Vagina (tissue), 2 donors: ENCODE measurements at regions not wholly inside any gene's neighbourhood (a gene's known extent, or its start where the extent isn't known, plus 50 kb on each side); places are given as distances from the start of the nearest gene placed in this dataset.

Experiments
- DNase-seq, 2 donors: peaks; one replicate each; pipeline ENCODE4 v3.0.0-alpha.2; 2017; ENCODE audit errors: extremely low spot score in 2 of 2
- H3K27ac ChIP-seq: fragments of 200-600 bp; sonication (generic); one replicate; pipeline ENCODE4 v1.5.1; 2019
- H3K27me3 ChIP-seq: fragments of 200-600 bp; sonication (generic); one replicate; pipeline ENCODE4 v1.5.1; 2019
- H3K36me3 ChIP-seq, 2 donors: fragments of 200-600 bp; sonication (generic); one replicate each; pipeline ENCODE4 v1.5.1; 2017 to 2019
- H3K4me1 ChIP-seq: fragments of 200-600 bp; sonication (generic); one replicate; pipeline ENCODE4 v1.5.1; 2019
- H3K4me3 ChIP-seq, 2 donors: fragments of 200-600 bp; sonication (generic); 1 replicate in 1 of 2; 2 replicates in 1 of 2; pipeline ENCODE4 v1.5.1; 2016 to 2019
- H3K9me3 ChIP-seq: fragments of 200-600 bp; sonication (generic); one replicate; pipeline ENCODE4 v1.5.1; 2019
- POLR2A ChIP-seq, 2 donors: fragments of 450-650 bp; IDR thresholded peaks; one replicate each; pipeline ENCODE4 v1.6.1; 2017; ENCODE audit warnings: antibody characterized with exemption in 2 of 2, mild to moderate bottlenecking in 2 of 2, moderate library complexity in 2 of 2
- POLR2AphosphoS5 ChIP-seq, 2 donors: sonication (generic); formaldehyde crosslinking; IDR thresholded peaks; one replicate each; pipeline ENCODE4 v1.9.0; 2017; ENCODE audit warnings: antibody characterized with exemption in 2 of 2, mild to moderate bottlenecking in 2 of 2, low read depth in 1 of 2; ENCODE audit not compliant: insufficient read depth in 1 of 2
- intact Hi-C: fragments of 100-400 bp; cut with DNase I; formaldehyde crosslinking; loops from one replicate; pipeline ENCODE4 v1.15.1; 2023
- TF ChIP-seq, protein P1 (sequence below), 3 experiments: fragments of 450-650 bp in 2 of 3; fragments of 200-600 bp in 1 of 3; sonication (generic) in 1 of 3; IDR thresholded peaks; one replicate each; pipeline ENCODE4 v1.5.1; 2017 to 2019; ENCODE audit warnings: antibody characterized with exemption in 3 of 3, mild to moderate bottlenecking in 2 of 3, moderate library complexity in 2 of 3

DNA sequence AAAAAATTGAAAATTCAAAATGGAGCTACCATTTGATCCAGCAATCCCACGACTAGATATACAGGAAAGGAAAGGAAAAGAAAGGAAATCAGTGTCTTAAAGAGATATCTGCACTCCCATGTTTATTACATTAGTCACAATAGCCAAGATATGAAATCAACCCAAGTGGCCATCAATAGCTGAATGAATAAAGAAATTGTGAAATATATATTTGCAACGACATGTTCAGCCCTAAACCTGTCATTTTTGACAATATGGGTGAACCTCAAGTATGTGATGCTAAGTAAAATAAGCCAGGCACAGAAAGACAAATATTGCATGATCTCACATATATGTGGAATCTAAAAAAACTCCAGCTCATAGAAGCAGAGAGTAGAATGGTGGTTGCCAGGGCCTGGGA lies 155.1 kb downstream of the ANXA5 start:
- intact Hi-C loops: no loop called here
- DNase-seq: no peak
- H3K9me3 ChIP-seq: no peaks in the 10 kb centered on the region
- TF ChIP-seq, protein P1, sequence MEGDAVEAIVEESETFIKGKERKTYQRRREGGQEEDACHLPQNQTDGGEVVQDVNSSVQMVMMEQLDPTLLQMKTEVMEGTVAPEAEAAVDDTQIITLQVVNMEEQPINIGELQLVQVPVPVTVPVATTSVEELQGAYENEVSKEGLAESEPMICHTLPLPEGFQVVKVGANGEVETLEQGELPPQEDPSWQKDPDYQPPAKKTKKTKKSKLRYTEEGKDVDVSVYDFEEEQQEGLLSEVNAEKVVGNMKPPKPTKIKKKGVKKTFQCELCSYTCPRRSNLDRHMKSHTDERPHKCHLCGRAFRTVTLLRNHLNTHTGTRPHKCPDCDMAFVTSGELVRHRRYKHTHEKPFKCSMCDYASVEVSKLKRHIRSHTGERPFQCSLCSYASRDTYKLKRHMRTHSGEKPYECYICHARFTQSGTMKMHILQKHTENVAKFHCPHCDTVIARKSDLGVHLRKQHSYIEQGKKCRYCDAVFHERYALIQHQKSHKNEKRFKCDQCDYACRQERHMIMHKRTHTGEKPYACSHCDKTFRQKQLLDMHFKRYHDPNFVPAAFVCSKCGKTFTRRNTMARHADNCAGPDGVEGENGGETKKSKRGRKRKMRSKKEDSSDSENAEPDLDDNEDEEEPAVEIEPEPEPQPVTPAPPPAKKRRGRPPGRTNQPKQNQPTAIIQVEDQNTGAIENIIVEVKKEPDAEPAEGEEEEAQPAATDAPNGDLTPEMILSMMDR (IDR thresholded peaks at IDR 0.05): no peak
- TF ChIP-seq POLR2A (IDR thresholded peaks at IDR 0.05) (no peak), POLR2AphosphoS5 (IDR thresholded peaks at IDR 0.05; ENCODE audit: insufficient read depth in 1 of 2, low read depth in 1 of 2) (no peak)
- no peaks in the 10 kb centered on the region for H3K27me3 ChIP-seq
- H3K27ac ChIP-seq: no peak overlapping the region
- H3K36me3 ChIP-seq: no peaks in the 10 kb centered on the region
- H3K4me1 ChIP-seq: no peaks in the 10 kb centered on the region
- no peak overlapping the region for H3K4me3 ChIP-seq

DNA sequence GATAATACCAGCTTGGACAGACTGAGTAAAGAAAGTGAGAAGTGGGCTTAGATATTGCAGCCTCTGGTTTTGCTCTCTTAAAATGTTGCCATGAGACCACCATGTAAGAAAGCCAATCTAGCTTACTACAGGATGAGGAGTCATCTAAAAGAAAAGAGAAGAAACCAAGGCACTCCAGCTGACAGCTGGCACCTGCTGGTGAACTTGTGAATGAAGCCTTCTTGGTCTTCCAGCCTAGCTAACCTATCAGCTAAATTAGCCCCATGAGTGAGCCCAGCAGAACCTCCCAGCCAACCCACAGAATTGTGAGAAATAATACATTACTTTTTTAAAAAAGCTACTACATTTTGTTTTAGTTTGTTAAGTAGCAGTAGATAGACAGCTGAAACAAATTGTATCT lies 154.5 kb upstream of the QRFPR start:
- no peaks in the 10 kb centered on the region for H3K27me3 ChIP-seq
- no peak overlapping the region for H3K4me3 ChIP-seq
- DNase-seq: no peak
- intact Hi-C loops: no loop called here
- H3K27ac ChIP-seq: no peak overlapping the region
- no peaks in the 10 kb centered on the region for H3K9me3 ChIP-seq
- no peaks in the 10 kb centered on the region for H3K36me3 ChIP-seq
- TF ChIP-seq, protein P1 (IDR thresholded peaks at IDR 0.05): no peak
- TF ChIP-seq POLR2A (IDR thresholded peaks at IDR 0.05) (no peak), POLR2AphosphoS5 (IDR thresholded peaks at IDR 0.05; ENCODE audit: insufficient read depth in 1 of 2, low read depth in 1 of 2) (no peak)
- H3K4me1 ChIP-seq: no peaks in the 10 kb centered on the region

DNA sequence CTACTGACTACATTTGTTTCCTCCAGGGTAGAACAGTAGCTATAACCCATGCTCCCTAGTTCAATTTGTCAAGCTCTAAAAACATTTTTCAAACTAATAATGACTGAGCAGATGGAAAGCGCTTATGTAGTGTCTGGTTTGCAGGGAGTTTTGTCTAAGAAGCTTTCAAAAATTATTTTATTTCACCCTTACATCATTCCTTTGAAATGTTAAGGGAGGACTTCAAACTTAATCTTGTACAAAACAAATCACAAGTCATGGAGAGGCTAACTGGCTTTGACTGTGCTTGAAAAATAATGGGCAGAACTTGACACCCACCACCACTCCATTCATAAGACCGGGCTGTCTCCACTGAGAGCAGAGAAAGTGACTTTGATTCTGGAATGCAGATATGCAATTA lies 153.4 kb upstream of the QRFPR start:
- H3K36me3 ChIP-seq: no peaks in the 10 kb centered on the region
- intact Hi-C loops: no loop called here
- H3K4me1 ChIP-seq: no peaks in the 10 kb centered on the region
- no peaks in the 10 kb centered on the region for H3K9me3 ChIP-seq
- no peak overlapping the region for H3K27ac ChIP-seq
- H3K4me3 ChIP-seq: no peak overlapping the region
- DNase-seq: no peak
- TF ChIP-seq POLR2AphosphoS5 (IDR thresholded peaks at IDR 0.05; ENCODE audit: insufficient read depth in 1 of 2, low read depth in 1 of 2): no peak
- TF ChIP-seq POLR2A (IDR thresholded peaks at IDR 0.05): no peak
- TF ChIP-seq, protein P1 (IDR thresholded peaks at IDR 0.05): no peak
- H3K27me3 ChIP-seq: no peaks in the 10 kb centered on the region

DNA sequence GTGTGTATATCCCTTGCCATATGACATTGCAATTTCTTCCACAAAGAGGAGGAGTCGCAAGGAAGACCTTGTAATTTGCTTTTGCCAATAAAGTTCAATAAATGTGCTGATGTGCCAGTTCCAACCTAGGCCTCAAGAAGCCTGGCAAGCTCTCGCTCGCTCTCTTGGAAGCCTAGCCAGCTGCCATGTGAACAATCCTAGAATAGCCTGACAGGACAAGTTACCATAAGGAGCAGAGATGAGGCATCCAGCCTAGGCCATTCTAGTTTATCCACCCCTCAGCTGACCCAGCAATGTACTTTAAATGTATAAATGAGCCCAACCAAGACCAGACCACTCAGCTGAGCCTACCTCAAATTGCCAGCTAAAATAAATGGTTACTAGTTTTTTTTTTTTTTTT lies 145.7 kb upstream of the QRFPR start:
- H3K9me3 ChIP-seq: no peaks in the 10 kb centered on the region
- H3K36me3 ChIP-seq: no peaks in the 10 kb centered on the region
- no peaks in the 10 kb centered on the region for H3K4me1 ChIP-seq
- TF ChIP-seq POLR2A (IDR thresholded peaks at IDR 0.05): no peak
- TF ChIP-seq, protein P1 (IDR thresholded peaks at IDR 0.05): no peak
- TF ChIP-seq POLR2AphosphoS5 (IDR thresholded peaks at IDR 0.05; ENCODE audit: insufficient read depth in 1 of 2, low read depth in 1 of 2): no peak
- intact Hi-C loops: no loop called here
- no peak overlapping the region for H3K27ac ChIP-seq
- DNase-seq: no peak
- H3K4me3 ChIP-seq: no peak overlapping the region
- H3K27me3 ChIP-seq: no peaks in the 10 kb centered on the region

DNA sequence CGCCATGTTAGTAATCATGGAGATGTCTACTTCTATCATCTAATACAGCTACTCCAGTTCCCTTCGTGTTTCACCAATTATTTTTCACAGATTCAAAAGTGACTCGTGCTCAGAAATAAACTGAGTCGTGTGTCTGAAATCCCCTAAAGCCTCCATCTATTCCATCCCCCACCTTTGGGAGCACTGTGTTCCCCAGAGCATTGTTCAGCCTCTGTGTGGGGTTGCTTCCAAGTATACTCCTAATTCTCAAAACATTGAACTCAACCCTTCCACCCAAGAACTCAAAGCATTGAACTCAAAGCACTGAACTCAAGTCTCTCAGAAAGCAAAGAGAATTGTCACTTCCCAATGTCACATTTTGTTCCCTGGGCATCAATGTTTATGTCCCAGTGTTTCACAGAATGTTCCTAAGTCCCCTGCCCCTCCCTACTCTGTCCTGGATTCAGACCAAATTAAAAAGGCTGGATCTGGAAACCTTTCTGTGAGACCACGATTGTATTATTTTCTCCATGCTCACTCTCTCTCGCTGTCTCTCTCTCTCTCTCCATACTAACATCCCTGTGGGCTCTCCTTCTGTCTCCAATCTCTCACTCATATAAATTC lies 138.5 kb upstream of the QRFPR start:
- no peak overlapping the region for H3K27ac ChIP-seq
- no peak overlapping the region for H3K4me3 ChIP-seq
- H3K9me3 ChIP-seq: no peaks in the 10 kb centered on the region
- H3K36me3 ChIP-seq: no peaks in the 10 kb centered on the region
- intact Hi-C loops: no loop called here
- DNase-seq: no peak
- H3K27me3 ChIP-seq: no peaks in the 10 kb centered on the region
- TF ChIP-seq POLR2AphosphoS5 (IDR thresholded peaks at IDR 0.05; ENCODE audit: insufficient read depth in 1 of 2, low read depth in 1 of 2) (no peak), POLR2A (IDR thresholded peaks at IDR 0.05) (no peak)
- TF ChIP-seq, protein P1 (IDR thresholded peaks at IDR 0.05): no peak
- H3K4me1 ChIP-seq: no peaks in the 10 kb centered on the region
